ENCODE measurements at regions not wholly inside any gene's neighbourhood (a gene's known extent, or its start where the extent isn't known, plus 50 kb on each side); places are given as distances from the start of the nearest gene placed in this dataset.

GRCh38 chr7:47100148-47100816 lies 481.6 kb downstream of the TNS3 start:
- no peak for TF ChIP-seq CTCF (IDR thresholded peaks at IDR 0.05 in 4 of 5, conservative IDR thresholded peaks at IDR 0.05 in 1 of 5)
- no peak for TF ChIP-seq POLR2A (IDR thresholded peaks at IDR 0.05)
